ENCODE measurements at regions not wholly inside any gene's neighbourhood (a gene's known extent, or its start where the extent isn't known, plus 50 kb on each side); places are given as distances from the start of the nearest gene placed in this dataset.

DNA sequence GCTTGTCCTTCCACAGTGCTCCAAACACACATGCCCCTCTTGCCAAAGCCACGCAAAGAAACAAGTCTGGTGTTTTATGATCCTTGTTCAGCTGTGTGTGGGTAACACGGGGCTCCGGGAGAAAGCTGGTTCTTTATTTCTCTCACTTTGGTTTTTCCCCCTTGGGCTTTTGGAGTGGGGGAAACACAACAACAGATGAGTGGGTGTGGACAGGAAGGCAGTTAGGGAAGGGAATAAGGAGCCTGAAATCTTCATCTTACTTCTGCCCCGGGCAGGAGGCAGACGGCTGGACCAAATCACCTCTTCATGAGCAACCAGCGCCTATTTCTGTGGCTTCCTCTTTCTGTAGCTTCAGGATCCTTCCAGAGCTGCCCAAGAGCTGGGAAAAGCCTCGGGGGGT is 218.5 kb downstream of the PHETA1 start (continued):
- TF ChIP-seq, protein P1, sequence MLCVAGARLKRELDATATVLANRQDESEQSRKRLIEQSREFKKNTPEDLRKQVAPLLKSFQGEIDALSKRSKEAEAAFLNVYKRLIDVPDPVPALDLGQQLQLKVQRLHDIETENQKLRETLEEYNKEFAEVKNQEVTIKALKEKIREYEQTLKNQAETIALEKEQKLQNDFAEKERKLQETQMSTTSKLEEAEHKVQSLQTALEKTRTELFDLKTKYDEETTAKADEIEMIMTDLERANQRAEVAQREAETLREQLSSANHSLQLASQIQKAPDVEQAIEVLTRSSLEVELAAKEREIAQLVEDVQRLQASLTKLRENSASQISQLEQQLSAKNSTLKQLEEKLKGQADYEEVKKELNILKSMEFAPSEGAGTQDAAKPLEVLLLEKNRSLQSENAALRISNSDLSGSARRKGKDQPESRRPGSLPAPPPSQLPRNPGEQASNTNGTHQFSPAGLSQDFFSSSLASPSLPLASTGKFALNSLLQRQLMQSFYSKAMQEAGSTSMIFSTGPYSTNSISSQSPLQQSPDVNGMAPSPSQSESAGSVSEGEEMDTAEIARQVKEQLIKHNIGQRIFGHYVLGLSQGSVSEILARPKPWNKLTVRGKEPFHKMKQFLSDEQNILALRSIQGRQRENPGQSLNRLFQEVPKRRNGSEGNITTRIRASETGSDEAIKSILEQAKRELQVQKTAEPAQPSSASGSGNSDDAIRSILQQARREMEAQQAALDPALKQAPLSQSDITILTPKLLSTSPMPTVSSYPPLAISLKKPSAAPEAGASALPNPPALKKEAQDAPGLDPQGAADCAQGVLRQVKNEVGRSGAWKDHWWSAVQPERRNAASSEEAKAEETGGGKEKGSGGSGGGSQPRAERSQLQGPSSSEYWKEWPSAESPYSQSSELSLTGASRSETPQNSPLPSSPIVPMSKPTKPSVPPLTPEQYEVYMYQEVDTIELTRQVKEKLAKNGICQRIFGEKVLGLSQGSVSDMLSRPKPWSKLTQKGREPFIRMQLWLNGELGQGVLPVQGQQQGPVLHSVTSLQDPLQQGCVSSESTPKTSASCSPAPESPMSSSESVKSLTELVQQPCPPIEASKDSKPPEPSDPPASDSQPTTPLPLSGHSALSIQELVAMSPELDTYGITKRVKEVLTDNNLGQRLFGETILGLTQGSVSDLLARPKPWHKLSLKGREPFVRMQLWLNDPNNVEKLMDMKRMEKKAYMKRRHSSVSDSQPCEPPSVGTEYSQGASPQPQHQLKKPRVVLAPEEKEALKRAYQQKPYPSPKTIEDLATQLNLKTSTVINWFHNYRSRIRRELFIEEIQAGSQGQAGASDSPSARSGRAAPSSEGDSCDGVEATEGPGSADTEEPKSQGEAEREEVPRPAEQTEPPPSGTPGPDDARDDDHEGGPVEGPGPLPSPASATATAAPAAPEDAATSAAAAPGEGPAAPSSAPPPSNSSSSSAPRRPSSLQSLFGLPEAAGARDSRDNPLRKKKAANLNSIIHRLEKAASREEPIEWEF (IDR thresholded peaks at IDR 0.05; ENCODE audit: insufficient replicate concordance, low read depth, low read length) = no peak
- TF ChIP-seq MTA3 (IDR thresholded peaks at IDR 0.05; ENCODE audit: borderline replicate concordance, low read length) = no peak

DNA sequence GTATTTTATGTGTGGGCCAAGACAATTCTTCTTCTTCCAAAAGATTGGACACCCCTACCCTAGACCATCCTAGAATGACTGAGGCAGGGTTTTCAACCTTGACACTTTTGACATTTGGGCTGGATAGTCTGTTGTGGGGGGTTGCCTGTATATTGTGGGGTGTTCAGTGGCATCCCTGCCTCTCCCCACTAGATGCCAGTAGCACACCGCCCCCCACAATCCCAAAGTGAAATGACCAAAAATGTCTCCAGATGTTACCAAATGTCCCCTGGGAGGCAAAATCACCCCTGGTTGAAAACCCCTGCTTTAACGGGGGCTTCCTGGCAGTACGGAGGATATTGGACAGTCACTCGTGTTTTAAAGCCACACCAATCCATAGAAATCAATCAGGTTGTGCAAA is 219.6 kb downstream of the PHETA1 start:
- Histone ChIP-seq H3K79me2 (ENCODE audit: control insufficient read depth, insufficient read depth, low read length) (no peaks in the 10 kb centered on the region), H3K4me1 (ENCODE audit: control insufficient read depth, insufficient read depth, low read length) (no peaks in the 10 kb centered on the region), H3K27me3 (replicated peaks in 1 of 2; ENCODE audit: control insufficient read depth in 2 of 2, insufficient read depth in 2 of 2, low read length in 1 of 2) (peaks cover 1 to 2% of the 10 kb centered on the region in 2 experiments; a peak in 3 of 4 replicates), H3K4me2 (ENCODE audit: control insufficient read depth, insufficient read depth) (no peak overlapping the region), H3K27ac (ENCODE audit: control insufficient read depth, insufficient read depth) (no peak overlapping the region), H4K20me1 (ENCODE audit: control insufficient read depth, insufficient read depth) (no peaks in the 10 kb centered on the region), H3K36me3 (ENCODE audit: control insufficient read depth in 2 of 2, insufficient read depth in 2 of 2, low read length in 1 of 2) (no peaks in the 10 kb centered on the region), H3K9me3 (replicated peaks; ENCODE audit: control insufficient read depth, insufficient read depth, low read length) (no peaks in the 10 kb centered on the region), H3K4me3 (no peak overlapping the region), H3K9ac (ENCODE audit: control insufficient read depth, insufficient read depth, low read length) (no peak overlapping the region), H2AFZ (ENCODE audit: control insufficient read depth, low read depth, low read length) (no peak overlapping the region)
- in situ Hi-C loops (cut with MboI) = no loop called here
- TF ChIP-seq RFX5 (IDR thresholded peaks at IDR 0.05; ENCODE audit: low read depth, low read length) (no peak), ZZZ3 (IDR thresholded peaks at IDR 0.05; ENCODE audit: control insufficient read depth, insufficient read length, low read depth) (no peak), DPF2 (IDR thresholded peaks at IDR 0.05) (no peak), BMI1 (IDR thresholded peaks at IDR 0.05; ENCODE audit: borderline replicate concordance) (no peak), RAD21 (IDR thresholded peaks at IDR 0.05; ENCODE audit: insufficient read depth, low read depth, low read length) (peak; percentile 39; the same call in 1 of the 2 replicates), ZNF24 (IDR thresholded peaks at IDR 0.05) (no peak)
- TF ChIP-seq, protein P2, sequence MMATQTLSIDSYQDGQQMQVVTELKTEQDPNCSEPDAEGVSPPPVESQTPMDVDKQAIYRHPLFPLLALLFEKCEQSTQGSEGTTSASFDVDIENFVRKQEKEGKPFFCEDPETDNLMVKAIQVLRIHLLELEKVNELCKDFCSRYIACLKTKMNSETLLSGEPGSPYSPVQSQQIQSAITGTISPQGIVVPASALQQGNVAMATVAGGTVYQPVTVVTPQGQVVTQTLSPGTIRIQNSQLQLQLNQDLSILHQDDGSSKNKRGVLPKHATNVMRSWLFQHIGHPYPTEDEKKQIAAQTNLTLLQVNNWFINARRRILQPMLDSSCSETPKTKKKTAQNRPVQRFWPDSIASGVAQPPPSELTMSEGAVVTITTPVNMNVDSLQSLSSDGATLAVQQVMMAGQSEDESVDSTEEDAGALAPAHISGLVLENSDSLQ (IDR thresholded peaks at IDR 0.05) = no peak
- TF ChIP-seq, protein P3, sequence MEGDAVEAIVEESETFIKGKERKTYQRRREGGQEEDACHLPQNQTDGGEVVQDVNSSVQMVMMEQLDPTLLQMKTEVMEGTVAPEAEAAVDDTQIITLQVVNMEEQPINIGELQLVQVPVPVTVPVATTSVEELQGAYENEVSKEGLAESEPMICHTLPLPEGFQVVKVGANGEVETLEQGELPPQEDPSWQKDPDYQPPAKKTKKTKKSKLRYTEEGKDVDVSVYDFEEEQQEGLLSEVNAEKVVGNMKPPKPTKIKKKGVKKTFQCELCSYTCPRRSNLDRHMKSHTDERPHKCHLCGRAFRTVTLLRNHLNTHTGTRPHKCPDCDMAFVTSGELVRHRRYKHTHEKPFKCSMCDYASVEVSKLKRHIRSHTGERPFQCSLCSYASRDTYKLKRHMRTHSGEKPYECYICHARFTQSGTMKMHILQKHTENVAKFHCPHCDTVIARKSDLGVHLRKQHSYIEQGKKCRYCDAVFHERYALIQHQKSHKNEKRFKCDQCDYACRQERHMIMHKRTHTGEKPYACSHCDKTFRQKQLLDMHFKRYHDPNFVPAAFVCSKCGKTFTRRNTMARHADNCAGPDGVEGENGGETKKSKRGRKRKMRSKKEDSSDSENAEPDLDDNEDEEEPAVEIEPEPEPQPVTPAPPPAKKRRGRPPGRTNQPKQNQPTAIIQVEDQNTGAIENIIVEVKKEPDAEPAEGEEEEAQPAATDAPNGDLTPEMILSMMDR (IDR thresholded peaks at IDR 0.05 in 2 of 3, conservative IDR thresholded peaks at IDR 0.05 in 1 of 3; ENCODE audit: control insufficient read depth in 2 of 3, extremely low read depth in 1 of 3, insufficient read depth in 1 of 3, low read depth in 3 of 3, low read length in 3 of 3) = peak in 2 of 3 experiments; percentile 7 to 13; a peak in 1 of 6 replicates
- no TSS peak for BruUV-seq (replicated peaks)
- WGBS (ENCODE audit: insufficient coverage, insufficient replicate concordance, low lambda C conversion rate, missing lambda C conversion rate) = 16% methylated on average over 4 of the region's 4 CpGs
- ATAC-seq = no peak
- no peak for FAIRE-seq
- DNase-seq (ENCODE audit: low read depth, low spot score) = no peak
- intact Hi-C loops (cut with micrococcal nuclease; ENCODE audit: unreplicated experiment) = no loop called here
- ChIA-PET POLR2A (no interaction called here), RAD21 (ENCODE audit: unreplicated experiment) (no interaction called here), SMC1A (ENCODE audit: uncharacterized antibody, unreplicated experiment) (interaction anchor here (0.7 kb wide), 1 partner anchor 151 kb away, joined by 3 read pairs; no protein-coding TSS in a partner anchor), CTCF (no interaction called here)
